ENCODE measurements at regions not wholly inside any gene's neighbourhood (a gene's known extent, or its start where the extent isn't known, plus 50 kb on each side); places are given as distances from the start of the nearest gene placed in this dataset.

GRCh38 chr2:161552015-161552414, 72.2 kb upstream of the SLC4A10 start:
- TF ChIP-seq CTCF (IDR thresholded peaks at IDR 0.05; ENCODE audit: insufficient read depth, low read length, poor library complexity, severe bottlenecking) (no peak), EZH2phosphoT487 (conservative IDR thresholded peaks at IDR 0.05; ENCODE audit: low read length) (no peak)
